PC-9 (cell line): ENCODE measurements at regions not wholly inside any gene's neighbourhood (a gene's known extent, or its start where the extent isn't known, plus 50 kb on each side); places are given as distances from the start of the nearest gene placed in this dataset.

Experiments
- BruUV-seq: library from RNA; stranded (reverse); fragments of 400-500 nt; replicated peaks from 2 replicates; lab custom pipeline; 2021; lab: Mats Ljungman, UMichigan
- CTCF ChIA-PET: fragments of 300-600 bp; sonication (Branson Sonifier 250); formaldehyde crosslinking; loops from one replicate; lab custom pipeline; 2022; ENCODE audit warnings: antibody characterized with exemption; lab: Charles Lee
- POLR2A ChIA-PET: fragments of 300-600 bp; sonication (Branson Sonifier 250); formaldehyde crosslinking; loops from one replicate; lab custom pipeline; 2022; ENCODE audit warnings: antibody characterized with exemption; ENCODE audit not compliant: unreplicated experiment; lab: Charles Lee
- DNase-seq, 2 experiments: peaks; one replicate each; pipeline versions ENCODE4 v3.0.0 to v3.0.0-alpha.2; 2015 to 2022; ENCODE audit warnings: mixed read lengths in 1 of 2
- H2AFZ ChIP-seq: fragments of 200-600 bp; sonication (generic); 2 replicates; pipeline ENCODE4 v1.8.1; 2017; ENCODE audit warnings: antibody characterized with exemption
- H3F3A ChIP-seq: fragments of 200-600 bp; sonication (generic); 2 replicates; pipeline ENCODE4 v1.8.1; 2017; ENCODE audit warnings: antibody characterized with exemption, mild to moderate bottlenecking, low read depth; ENCODE audit not compliant: insufficient read depth
- H3K27ac ChIP-seq: fragments of 200-600 bp; sonication (generic); 2 replicates; pipeline ENCODE4 v1.6.1; 2016; ENCODE audit warnings: mixed run types
- H3K27me3 ChIP-seq: fragments of 200-600 bp; sonication (generic); 2 replicates; pipeline ENCODE4 v1.6.1; 2016; ENCODE audit warnings: low read depth, mixed run types; ENCODE audit not compliant: insufficient read depth
- H3K36me3 ChIP-seq: fragments of 200-600 bp; sonication (generic); 2 replicates; pipeline ENCODE4 v1.6.1; 2016; ENCODE audit warnings: low read depth, mixed run types
- H3K4me1 ChIP-seq: fragments of 200-600 bp; sonication (generic); replicated peaks from 2 replicates; pipeline ENCODE4 v1.6.1; 2016; ENCODE audit warnings: mixed run types; ENCODE audit not compliant: insufficient read depth
- H3K4me2 ChIP-seq: fragments of 200-600 bp; sonication (generic); 2 replicates; pipeline ENCODE4 v1.6.1; 2017; ENCODE audit warnings: mixed run types
- H3K4me3 ChIP-seq: fragments of 200-600 bp; sonication (generic); 2 replicates; pipeline ENCODE4 v1.6.1; 2016; ENCODE audit warnings: mixed run types
- H3K79me2 ChIP-seq: fragments of 200-600 bp; sonication (generic); 2 replicates; pipeline ENCODE4 v1.6.1; 2017; ENCODE audit warnings: low read depth, mixed run types
- H3K9me2 ChIP-seq: fragments of 200-600 bp; sonication (generic); 2 replicates; pipeline ENCODE4 v1.8.1; 2017; ENCODE audit warnings: mild to moderate bottlenecking; ENCODE audit not compliant: insufficient read depth
- H3K9me3 ChIP-seq: fragments of 200-600 bp; sonication (generic); 2 replicates; pipeline ENCODE4 v1.8.1; 2016; ENCODE audit warnings: low read depth; ENCODE audit not compliant: insufficient read depth
- H4K20me1 ChIP-seq: fragments of 200-600 bp; sonication (generic); 2 replicates; pipeline ENCODE4 v1.8.1; 2017; ENCODE audit not compliant: insufficient read depth
- CTCF ChIP-seq: fragments of 200-600 bp; sonication (generic); conservative IDR thresholded peaks from 2 replicates; pipeline ENCODE4 v1.6.1; 2017; ENCODE audit warnings: mixed run types, antibody characterized with exemption, mild to moderate bottlenecking, moderate library complexity
- EZH2 ChIP-seq: fragments of 200-600 bp; sonication (generic); IDR thresholded peaks from 2 replicates; pipeline ENCODE4 v1.8.0; 2017; ENCODE audit warnings: antibody characterized with exemption, low read depth
- intact Hi-C: fragments of 100-400 bp; cut with micrococcal nuclease; formaldehyde crosslinking; loops from one replicate; pipeline ENCODE4 v1.10.0; 2022; ENCODE audit not compliant: unreplicated experiment

DNA sequence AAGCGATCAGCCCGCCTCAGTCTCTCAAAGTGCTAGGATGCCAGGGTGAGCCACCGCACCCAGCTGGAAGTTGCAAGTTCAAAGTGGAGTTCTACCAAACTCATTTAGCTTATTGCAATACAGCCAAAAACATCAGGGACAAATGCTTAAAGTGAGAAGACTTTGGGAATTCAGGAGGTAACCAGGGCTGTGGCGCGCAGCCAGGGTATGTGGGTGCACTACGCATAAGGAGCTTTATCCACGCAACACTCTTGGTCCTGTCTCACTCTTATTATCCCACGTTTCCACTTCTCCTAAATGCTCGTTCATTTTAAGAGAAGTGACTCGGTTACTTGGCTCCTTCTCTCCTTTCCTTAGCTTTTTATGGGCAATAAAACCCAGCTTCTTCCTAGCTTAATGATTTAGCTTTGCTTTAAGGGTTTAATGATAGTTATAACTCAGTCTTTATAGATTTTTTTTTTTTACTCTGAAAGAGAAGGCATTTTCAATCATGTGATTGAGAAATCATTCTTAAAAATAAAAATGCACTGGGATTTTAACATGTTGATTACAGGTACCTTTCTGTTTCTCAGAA lies 199.8 kb downstream of the KCNE4 start:
- DNase-seq = no peak
- POLR2A ChIA-PET = no interaction called here
- no peaks in the 10 kb centered on the region for H3K9me2 ChIP-seq
- no peak overlapping the region for H3K4me3 ChIP-seq
- H3F3A ChIP-seq = no peaks in the 10 kb centered on the region
- intact Hi-C loops = no loop called here
- no peaks in the 10 kb centered on the region for H3K27me3 ChIP-seq
- no peaks in the 10 kb centered on the region for H3K36me3 ChIP-seq
- 0 out of 2 replicates have a peak, but pooled peaks cover 10% of the 10 kb centered on the region for H3K9me3 ChIP-seq
- CTCF ChIA-PET = no interaction called here
- no peak overlapping the region for H3K27ac ChIP-seq
- H3K4me1 ChIP-seq = no peaks in the 10 kb centered on the region
- no peaks in the 10 kb centered on the region for H3K79me2 ChIP-seq
- H3K4me2 ChIP-seq = no peak overlapping the region
- no TSS peak for BruUV-seq
- no peak overlapping the region for H2AFZ ChIP-seq
- TF ChIP-seq CTCF = no peak
- TF ChIP-seq EZH2 = no peak
- no peaks in the 10 kb centered on the region for H4K20me1 ChIP-seq

- no peak overlapping the region for H2AFZ ChIP-seq
- H3K4me2 ChIP-seq = no peak overlapping the region
- H3K27ac ChIP-seq = no peak overlapping the region
- 0 out of 2 replicates have a peak, but pooled peaks cover 4% of the 10 kb centered on the region for H3F3A ChIP-seq
- DNase-seq = no peak
- intact Hi-C loops = loop anchor here (5.0 kb wide), 2 partner anchors 288 to 537 kb away; no protein-coding TSS in a partner anchor
- no peaks in the 10 kb centered on the region for H4K20me1 ChIP-seq
- H3K36me3 ChIP-seq = no peaks in the 10 kb centered on the region
- H3K27me3 ChIP-seq = no peaks in the 10 kb centered on the region
- H3K4me3 ChIP-seq = no peak overlapping the region
- peaks cover 3% of the 10 kb centered on the region; the same call in 1 of the 2 replicates for H3K9me3 ChIP-seq
- POLR2A ChIA-PET = no interaction called here
- H3K79me2 ChIP-seq = no peaks in the 10 kb centered on the region
- no TSS peak for BruUV-seq
- H3K4me1 ChIP-seq = peaks cover 11% of the 10 kb centered on the region
- H3K9me2 ChIP-seq = no peaks in the 10 kb centered on the region
- CTCF ChIA-PET = no interaction called here
- TF ChIP-seq EZH2 (no peak), CTCF (no peak)
These were observed 208.7 kb downstream of the KCNE4 start for GRCh38 chr2:223260681-223261080.

DNA sequence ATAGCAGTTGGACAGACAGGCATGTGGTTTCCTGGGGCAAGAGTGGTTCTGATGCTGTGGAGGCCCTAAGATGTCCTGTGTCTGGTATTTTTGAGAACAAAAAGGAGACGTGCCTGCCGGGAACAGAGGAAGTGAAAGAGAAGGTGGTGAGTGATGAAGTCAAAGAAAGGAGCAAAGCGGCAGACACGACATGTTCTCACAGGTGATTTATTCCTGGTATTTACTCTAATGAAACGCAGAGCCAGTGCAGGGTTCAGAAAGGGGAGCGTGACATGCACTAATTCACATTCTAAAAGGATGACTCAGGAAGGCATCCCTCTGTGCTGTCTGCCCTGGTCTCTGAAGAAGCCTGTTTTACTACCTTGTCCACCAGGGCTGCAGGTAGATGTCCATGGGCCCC lies 211.0 kb downstream of the KCNE4 start:
- no peaks in the 10 kb centered on the region for H4K20me1 ChIP-seq
- no peaks in the 10 kb centered on the region for H3K9me2 ChIP-seq
- H3K4me1 ChIP-seq = peaks cover 11% of the 10 kb centered on the region
- DNase-seq = peak; percentile 63 to 73
- intact Hi-C loops = loop anchor here (1.0 to 5.0 kb wide), 3 partner anchors 286 to 534 kb away; no protein-coding TSS in a partner anchor
- H3K79me2 ChIP-seq = no peaks in the 10 kb centered on the region
- ChIA-PET CTCF (no interaction called here), POLR2A (no interaction called here)
- H3K9me3 ChIP-seq = no peaks in the 10 kb centered on the region; the same call in 1 of the 2 replicates
- no peak overlapping the region for H3K27ac ChIP-seq
- no peak overlapping the region for H3K4me3 ChIP-seq
- peak overlapping the region; percentile 6; the same call in 1 of the 2 replicates for H2AFZ ChIP-seq
- no TSS peak for BruUV-seq
- H3K27me3 ChIP-seq = no peaks in the 10 kb centered on the region
- no peak for TF ChIP-seq EZH2
- no peak for TF ChIP-seq CTCF
- 0 out of 2 replicates have a peak, but pooled peaks cover 4% of the 10 kb centered on the region for H3F3A ChIP-seq
- peak overlapping the region; percentile 43 for H3K4me2 ChIP-seq
- H3K36me3 ChIP-seq = no peaks in the 10 kb centered on the region
